Duodenal mucosa (tissue), 2 donors: ENCODE measurements at regions not wholly inside any gene's neighbourhood (a gene's known extent, or its start where the extent isn't known, plus 50 kb on each side); places are given as distances from the start of the nearest gene placed in this dataset.
"Not testable (repeated sequence)": the region's sequence is repeated elsewhere in the genome, so short reads cannot be mapped to it uniquely, and the experiment has no call there.

Experiments used
- H3K27ac ChIP-seq: one replicate; pipeline ENCODE4 v1.7.0; 2013; ENCODE audit warnings: low read depth, low read length
- H3K27me3 ChIP-seq, 2 donors: one replicate each; pipeline ENCODE4 v1.7.0; 2013; ENCODE audit warnings: low read length in 2 of 2, control low read depth in 1 of 2; ENCODE audit not compliant: insufficient read depth in 2 of 2, control insufficient read depth in 1 of 2
- H3K36me3 ChIP-seq, 2 donors: one replicate each; pipeline ENCODE4 v1.7.0; 2013; ENCODE audit warnings: low read length in 2 of 2, control low read depth in 1 of 2; ENCODE audit not compliant: insufficient read depth in 2 of 2, control insufficient read depth in 1 of 2
- H3K4me1 ChIP-seq, 2 donors: one replicate each; pipeline ENCODE4 v1.7.0; 2013; ENCODE audit warnings: low read length in 2 of 2, control low read depth in 1 of 2; ENCODE audit not compliant: insufficient read depth in 2 of 2, control insufficient read depth in 1 of 2
- H3K4me3 ChIP-seq, 2 donors: one replicate each; pipeline ENCODE4 v1.7.0; 2013; ENCODE audit warnings: low read length in 2 of 2, low read depth in 1 of 2
- H3K9ac ChIP-seq, 2 donors: one replicate each; pipeline ENCODE4 v1.7.0; 2013; ENCODE audit warnings: low read length in 2 of 2, low read depth in 1 of 2
- H3K9me3 ChIP-seq, 2 donors: one replicate each; pipeline ENCODE4 v1.7.0; 2013; ENCODE audit warnings: low read length in 2 of 2, control low read depth in 1 of 2; ENCODE audit not compliant: control insufficient read depth in 1 of 2

DNA sequence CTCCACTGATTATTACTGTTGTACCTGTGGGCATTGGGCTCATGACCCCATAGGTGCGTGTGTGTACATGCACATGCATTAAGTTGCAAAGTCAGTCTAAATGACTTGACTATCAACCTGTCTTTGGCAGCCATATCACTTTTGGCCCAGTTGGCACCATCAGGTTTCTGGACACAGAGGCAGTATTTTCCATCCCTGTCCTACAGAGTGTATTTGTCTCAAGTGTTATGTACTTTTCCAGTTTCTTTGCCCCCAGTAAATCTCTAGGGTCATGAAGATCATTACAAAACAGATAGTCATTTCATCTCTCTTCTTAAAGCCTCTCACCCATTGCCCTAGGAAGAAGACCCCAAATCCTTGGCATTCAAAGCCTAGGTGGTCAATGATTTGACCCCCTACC lies 121.4 kb downstream of the C9orf152 start:
- H3K9me3 ChIP-seq = no peaks in the 10 kb centered on the region
- no peak overlapping the region for H3K9ac ChIP-seq
- H3K36me3 ChIP-seq = no peaks in the 10 kb centered on the region
- H3K4me3 ChIP-seq = no peak overlapping the region
- H3K4me1 ChIP-seq = peaks cover 13 to 18% of the 10 kb centered on the region in 2 donors
- no peaks in the 10 kb centered on the region for H3K27me3 ChIP-seq
- H3K27ac ChIP-seq = no peak overlapping the region

DNA sequence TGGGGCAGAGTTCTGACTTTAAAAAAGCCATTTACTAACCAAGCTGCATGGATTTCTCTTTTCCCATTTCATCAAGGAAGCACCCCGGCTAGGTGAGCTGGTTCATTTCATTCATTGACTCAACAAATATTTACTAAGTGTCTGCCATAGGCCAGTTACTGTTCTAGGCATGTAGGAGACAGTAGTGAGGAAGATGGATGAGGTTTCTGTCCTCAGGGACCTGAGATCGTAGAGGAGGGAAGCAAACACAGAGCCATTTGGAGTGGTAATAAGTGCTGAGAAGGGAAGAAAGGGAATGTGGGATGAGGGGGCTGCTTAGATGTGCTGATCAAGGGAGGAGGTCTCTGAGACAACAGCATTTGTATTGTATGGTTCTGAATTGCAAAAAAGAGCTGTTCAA lies 120.4 kb downstream of the C9orf152 start:
- no peak overlapping the region for H3K9ac ChIP-seq
- H3K27ac ChIP-seq = no peak overlapping the region
- peaks cover 13 to 14% of the 10 kb centered on the region in 2 donors for H3K4me1 ChIP-seq
- no peaks in the 10 kb centered on the region for H3K36me3 ChIP-seq
- no peaks in the 10 kb centered on the region for H3K27me3 ChIP-seq
- no peaks in the 10 kb centered on the region for H3K9me3 ChIP-seq
- H3K4me3 ChIP-seq = no peak overlapping the region

DNA sequence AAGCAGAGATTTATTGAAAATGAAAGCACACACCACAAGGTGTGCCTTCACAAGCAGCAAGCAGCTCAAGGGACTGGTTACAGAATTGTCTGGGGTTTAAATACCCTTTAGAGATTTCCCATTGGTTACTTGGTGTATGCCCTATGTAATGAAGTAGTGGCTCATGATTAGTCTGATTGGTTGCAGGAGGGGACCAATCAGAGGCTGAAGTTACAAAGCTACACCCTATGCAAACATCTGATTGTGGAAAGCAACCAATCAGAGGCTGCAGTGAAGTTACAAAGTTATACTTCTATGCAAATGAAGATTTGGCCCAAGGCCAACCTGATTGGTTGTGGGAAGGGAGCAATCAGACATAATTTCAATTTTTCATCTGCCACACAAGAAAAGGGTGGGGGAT lies 119.9 kb downstream of the C9orf152 start:
- Histone ChIP-seq H3K9ac (no peak overlapping the region), H3K27me3 (no peaks in the 10 kb centered on the region), H3K27ac (no peak overlapping the region), H3K4me3 (no peak overlapping the region), H3K4me1 (peaks cover 13 to 14% of the 10 kb centered on the region in 2 donors), H3K36me3 (no peaks in the 10 kb centered on the region), H3K9me3 (no peaks in the 10 kb centered on the region)

DNA sequence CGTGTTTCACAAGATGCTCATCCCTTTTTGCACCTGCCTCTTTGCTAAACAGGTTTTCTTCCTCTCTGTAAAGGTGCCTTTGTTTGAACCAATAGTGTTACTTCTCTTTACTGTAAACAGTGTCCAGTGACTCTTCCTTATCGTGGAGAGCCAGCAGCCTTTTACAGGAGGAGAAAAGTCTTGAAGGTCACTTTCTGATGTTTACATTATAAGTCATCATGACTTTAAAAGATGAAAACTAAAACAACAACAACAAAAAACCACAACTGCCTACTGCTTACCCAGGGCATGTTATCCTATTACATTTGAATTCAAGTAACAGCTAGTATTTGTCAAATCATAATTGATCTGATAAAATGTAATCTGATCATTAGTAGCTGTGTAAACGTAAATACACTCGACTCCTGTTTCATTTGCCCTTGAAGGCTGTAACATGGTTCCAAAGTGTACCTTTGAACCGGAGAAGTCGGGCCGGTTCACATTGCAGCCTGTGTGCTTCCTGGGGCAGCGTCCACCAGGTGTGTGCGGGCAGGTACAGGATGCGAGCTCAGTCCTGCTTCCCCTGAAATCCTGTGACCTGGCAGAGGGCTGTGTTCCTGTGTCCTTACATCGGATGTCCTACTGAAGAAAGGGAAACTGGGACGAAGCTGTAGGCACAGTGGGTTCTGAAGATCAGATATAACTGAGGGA lies 118.1 kb downstream of the C9orf152 start:
- no peaks in the 10 kb centered on the region for H3K9me3 ChIP-seq
- no peak overlapping the region for H3K27ac ChIP-seq
- peaks cover 13 to 14% of the 10 kb centered on the region in 2 donors for H3K4me1 ChIP-seq
- H3K9ac ChIP-seq = no peak overlapping the region
- H3K27me3 ChIP-seq = no peaks in the 10 kb centered on the region
- no peaks in the 10 kb centered on the region for H3K36me3 ChIP-seq
- H3K4me3 ChIP-seq = peak overlapping the region in 1 of 2 donors; percentile 48

DNA sequence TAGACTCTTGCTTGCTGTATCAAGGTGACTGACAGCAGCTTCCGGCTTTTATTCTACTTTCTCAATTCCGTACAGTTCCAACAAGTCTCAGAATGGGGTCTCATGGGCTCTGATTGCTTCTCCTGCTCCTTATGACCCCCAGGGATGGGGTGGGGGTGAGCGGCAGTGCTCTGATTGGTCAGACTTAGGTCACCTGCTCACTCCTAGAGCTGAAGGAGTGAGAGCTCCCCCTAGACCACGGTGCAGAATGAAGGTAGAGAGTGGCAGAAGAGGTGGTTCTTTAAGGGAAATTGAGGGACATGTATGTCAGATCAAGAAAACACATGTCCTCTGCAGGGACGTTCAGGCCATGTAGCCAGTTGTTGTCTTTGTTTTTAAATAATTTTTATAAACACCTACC lies 115.2 kb downstream of the C9orf152 start:
- Histone ChIP-seq H3K27me3 (no peaks in the 10 kb centered on the region), H3K9ac (no peak overlapping the region), H3K4me3 (no peak overlapping the region), H3K27ac (no peak overlapping the region), H3K36me3 (no peaks in the 10 kb centered on the region), H3K4me1 (peaks cover 13 to 21% of the 10 kb centered on the region in 2 donors), H3K9me3 (no peaks in the 10 kb centered on the region)

DNA sequence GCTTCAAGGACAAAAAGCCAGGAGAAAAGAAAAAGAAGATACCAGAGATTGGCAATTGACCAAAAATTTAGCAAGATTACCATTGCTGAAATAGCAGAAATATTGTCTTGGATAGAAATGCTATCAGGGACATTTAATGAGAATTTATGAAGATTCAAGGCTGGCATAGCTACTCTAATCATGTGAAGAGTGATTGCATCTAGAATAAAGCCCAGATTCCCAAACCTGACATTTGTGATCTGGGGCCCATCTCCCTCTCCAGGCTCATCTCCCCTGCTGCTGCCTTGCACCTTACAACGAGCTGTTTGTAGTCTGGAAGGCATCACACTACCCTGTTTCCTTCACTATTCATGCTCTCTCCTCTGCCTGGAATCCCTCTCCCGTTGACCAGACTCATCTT lies 114.5 kb downstream of the C9orf152 start:
- H3K4me3 ChIP-seq = no peak overlapping the region
- no peaks in the 10 kb centered on the region for H3K27me3 ChIP-seq
- no peaks in the 10 kb centered on the region for H3K9me3 ChIP-seq
- H3K27ac ChIP-seq = no peak overlapping the region
- H3K36me3 ChIP-seq = no peaks in the 10 kb centered on the region
- peaks cover 13 to 21% of the 10 kb centered on the region in 2 donors for H3K4me1 ChIP-seq
- no peak overlapping the region for H3K9ac ChIP-seq

DNA sequence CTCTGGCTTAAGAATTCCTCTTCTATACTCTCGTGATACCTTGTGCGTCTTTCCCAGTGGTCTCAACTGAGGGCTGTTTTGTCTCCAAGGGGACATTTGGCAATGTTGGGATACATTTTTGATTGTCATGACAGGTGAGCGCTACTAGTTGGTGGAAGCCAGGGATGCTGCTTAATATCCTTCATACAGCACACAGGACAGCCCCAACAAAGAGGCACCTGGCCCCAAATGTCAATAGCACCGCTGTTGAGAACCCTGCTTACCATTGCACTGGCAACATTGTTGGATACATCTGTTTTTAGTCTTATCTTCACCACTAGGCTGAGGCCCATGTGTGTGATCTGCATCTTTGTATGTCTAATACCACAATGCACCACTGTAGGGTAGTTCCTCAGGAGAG lies 114.1 kb downstream of the C9orf152 start:
- Histone ChIP-seq H3K4me1 (peaks cover 13 to 21% of the 10 kb centered on the region in 2 donors), H3K9me3 (no peaks in the 10 kb centered on the region), H3K36me3 (no peaks in the 10 kb centered on the region), H3K9ac (no peak overlapping the region), H3K27me3 (no peaks in the 10 kb centered on the region), H3K27ac (no peak overlapping the region), H3K4me3 (no peak overlapping the region)

DNA sequence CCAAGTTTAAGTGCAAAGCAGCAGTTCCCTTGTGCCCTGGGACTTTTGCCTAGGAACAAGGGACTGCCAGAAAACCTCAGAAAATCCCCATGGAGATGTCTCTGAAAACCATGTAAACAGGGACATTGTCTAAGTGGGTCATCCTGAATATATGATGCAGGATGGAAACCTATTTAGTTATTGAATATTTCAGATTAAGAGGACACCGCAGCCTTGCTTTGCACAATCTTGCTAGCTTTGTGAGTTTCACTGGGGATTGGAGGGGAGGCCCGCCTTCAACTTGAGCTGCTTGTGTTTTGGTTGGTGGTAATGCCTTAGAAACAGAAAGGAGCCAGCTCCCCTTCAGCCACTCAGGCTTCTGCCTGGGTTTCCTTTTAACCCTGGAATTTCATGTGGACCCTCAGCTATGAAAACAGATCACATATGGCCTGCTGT lies 112.8 kb downstream of the C9orf152 start:
- H3K9me3 ChIP-seq = no peaks in the 10 kb centered on the region
- H3K27me3 ChIP-seq = no peaks in the 10 kb centered on the region
- H3K4me1 ChIP-seq = peaks cover 3 to 9% of the 10 kb centered on the region in 2 donors
- no peaks in the 10 kb centered on the region for H3K36me3 ChIP-seq
- H3K9ac ChIP-seq = no peak overlapping the region
- no peak overlapping the region for H3K27ac ChIP-seq
- no peak overlapping the region for H3K4me3 ChIP-seq

DNA sequence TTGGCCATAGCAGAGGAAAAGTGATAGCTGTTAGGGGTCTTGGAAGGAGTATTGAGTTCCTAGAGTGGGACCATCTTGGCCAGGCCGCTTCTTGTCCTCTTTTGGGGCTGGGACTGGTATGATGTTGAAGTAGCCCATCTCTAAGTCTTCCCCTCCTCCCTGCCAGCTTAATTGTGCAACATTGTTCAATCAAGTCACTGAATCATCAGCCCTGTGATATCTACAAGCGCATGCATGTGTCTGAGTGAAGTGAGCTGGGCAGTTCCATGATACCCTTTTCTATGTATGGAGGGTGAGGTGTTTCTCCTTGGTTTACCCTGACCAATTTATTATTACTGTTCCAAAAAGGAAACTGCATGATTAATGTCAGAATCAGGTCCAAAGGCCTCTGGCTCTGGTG lies 112.2 kb downstream of the C9orf152 start:
- H3K27me3 ChIP-seq = no peaks in the 10 kb centered on the region
- no peaks in the 10 kb centered on the region for H3K9me3 ChIP-seq
- no peak overlapping the region for H3K27ac ChIP-seq
- H3K36me3 ChIP-seq = no peaks in the 10 kb centered on the region
- peaks cover 0 to 7% of the 10 kb centered on the region in 2 donors for H3K4me1 ChIP-seq
- no peak overlapping the region for H3K4me3 ChIP-seq
- no peak overlapping the region for H3K9ac ChIP-seq

DNA sequence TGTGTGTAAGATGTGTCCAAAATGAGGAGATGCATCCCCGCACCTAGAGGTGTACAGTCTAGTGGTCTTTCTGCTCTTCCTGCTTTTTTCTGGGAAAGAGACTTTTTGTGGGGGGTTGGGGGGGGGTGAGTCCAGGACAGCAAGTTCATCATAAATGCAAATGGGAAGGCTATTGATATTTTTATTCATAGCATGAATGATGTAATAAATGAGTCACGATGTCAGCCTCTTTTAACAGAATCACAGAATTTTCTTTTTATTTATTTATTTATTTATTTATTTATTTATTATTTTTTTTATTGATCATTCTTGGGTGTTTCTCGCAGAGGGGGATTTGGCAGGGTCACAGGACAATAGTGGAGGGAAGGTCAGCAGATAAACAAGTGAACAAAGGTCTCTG lies 111.3 kb downstream of the C9orf152 start:
- not testable (repeated sequence) for H3K36me3 ChIP-seq, H3K4me3 ChIP-seq, H3K27ac ChIP-seq, H3K4me1 ChIP-seq, H3K27me3 ChIP-seq, H3K9me3 ChIP-seq, H3K9ac ChIP-seq
